ENCODE measurements at regions not wholly inside any gene's neighbourhood (a gene's known extent, or its start where the extent isn't known, plus 50 kb on each side); places are given as distances from the start of the nearest gene placed in this dataset.
"Not testable (repeated sequence)": the region's sequence is repeated elsewhere in the genome, so short reads cannot be mapped to it uniquely, and the experiment has no call there.

GRCh38 chr10:35986756-35987502 lies 344.8 kb upstream of the FZD8 start:
- TF ChIP-seq POLR2A (IDR thresholded peaks at IDR 0.05; ENCODE audit: extremely low read depth, insufficient read length) (no peak), MYC (IDR thresholded peaks at IDR 0.05; ENCODE audit: low read depth, low read length) (no peak)
- TF ChIP-seq, protein P1, sequence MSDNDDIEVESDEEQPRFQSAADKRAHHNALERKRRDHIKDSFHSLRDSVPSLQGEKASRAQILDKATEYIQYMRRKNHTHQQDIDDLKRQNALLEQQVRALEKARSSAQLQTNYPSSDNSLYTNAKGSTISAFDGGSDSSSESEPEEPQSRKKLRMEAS (IDR thresholded peaks at IDR 0.05; ENCODE audit: low read depth, low read length) = no peak
- TF ChIP-seq, protein P2, sequence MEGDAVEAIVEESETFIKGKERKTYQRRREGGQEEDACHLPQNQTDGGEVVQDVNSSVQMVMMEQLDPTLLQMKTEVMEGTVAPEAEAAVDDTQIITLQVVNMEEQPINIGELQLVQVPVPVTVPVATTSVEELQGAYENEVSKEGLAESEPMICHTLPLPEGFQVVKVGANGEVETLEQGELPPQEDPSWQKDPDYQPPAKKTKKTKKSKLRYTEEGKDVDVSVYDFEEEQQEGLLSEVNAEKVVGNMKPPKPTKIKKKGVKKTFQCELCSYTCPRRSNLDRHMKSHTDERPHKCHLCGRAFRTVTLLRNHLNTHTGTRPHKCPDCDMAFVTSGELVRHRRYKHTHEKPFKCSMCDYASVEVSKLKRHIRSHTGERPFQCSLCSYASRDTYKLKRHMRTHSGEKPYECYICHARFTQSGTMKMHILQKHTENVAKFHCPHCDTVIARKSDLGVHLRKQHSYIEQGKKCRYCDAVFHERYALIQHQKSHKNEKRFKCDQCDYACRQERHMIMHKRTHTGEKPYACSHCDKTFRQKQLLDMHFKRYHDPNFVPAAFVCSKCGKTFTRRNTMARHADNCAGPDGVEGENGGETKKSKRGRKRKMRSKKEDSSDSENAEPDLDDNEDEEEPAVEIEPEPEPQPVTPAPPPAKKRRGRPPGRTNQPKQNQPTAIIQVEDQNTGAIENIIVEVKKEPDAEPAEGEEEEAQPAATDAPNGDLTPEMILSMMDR (IDR thresholded peaks at IDR 0.05; ENCODE audit: low read depth, low read length) = no peak
- DNase-seq (ENCODE audit: low read depth) = no peak
- H3K4me3 ChIP-seq (ENCODE audit: low read depth, low read length) = no peak overlapping the region

DNA sequence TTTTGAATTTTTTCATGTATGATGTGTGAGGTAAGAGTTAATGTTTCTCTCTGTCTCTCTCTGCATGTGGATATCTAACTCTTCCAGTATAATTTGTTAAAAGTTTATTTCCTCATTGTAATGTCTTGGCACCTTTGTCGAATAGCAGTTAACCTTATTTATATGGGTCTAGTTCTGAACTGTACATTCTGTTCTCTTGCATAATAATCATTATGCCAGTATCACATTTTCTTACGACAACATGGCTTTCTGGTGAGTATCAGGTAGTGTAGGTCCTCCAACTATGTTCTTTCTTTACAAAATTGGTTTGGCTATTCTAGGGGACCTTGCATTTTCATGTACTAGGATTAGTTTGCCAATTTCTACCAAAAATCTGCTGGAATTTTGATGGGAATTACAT lies 337.0 kb upstream of the FZD8 start:
- no peak for TF ChIP-seq MYC (IDR thresholded peaks at IDR 0.05; ENCODE audit: low read depth, low read length)
- TF ChIP-seq, protein P1 (IDR thresholded peaks at IDR 0.05; ENCODE audit: low read depth, low read length) = no peak
- TF ChIP-seq POLR2A (IDR thresholded peaks at IDR 0.05; ENCODE audit: extremely low read depth, insufficient read length) = no peak
- TF ChIP-seq, protein P2 (IDR thresholded peaks at IDR 0.05; ENCODE audit: low read depth, low read length) = no peak
- DNase-seq (ENCODE audit: low read depth) = no peak
- H3K4me3 ChIP-seq (ENCODE audit: low read depth, low read length) = no peak overlapping the region

DNA sequence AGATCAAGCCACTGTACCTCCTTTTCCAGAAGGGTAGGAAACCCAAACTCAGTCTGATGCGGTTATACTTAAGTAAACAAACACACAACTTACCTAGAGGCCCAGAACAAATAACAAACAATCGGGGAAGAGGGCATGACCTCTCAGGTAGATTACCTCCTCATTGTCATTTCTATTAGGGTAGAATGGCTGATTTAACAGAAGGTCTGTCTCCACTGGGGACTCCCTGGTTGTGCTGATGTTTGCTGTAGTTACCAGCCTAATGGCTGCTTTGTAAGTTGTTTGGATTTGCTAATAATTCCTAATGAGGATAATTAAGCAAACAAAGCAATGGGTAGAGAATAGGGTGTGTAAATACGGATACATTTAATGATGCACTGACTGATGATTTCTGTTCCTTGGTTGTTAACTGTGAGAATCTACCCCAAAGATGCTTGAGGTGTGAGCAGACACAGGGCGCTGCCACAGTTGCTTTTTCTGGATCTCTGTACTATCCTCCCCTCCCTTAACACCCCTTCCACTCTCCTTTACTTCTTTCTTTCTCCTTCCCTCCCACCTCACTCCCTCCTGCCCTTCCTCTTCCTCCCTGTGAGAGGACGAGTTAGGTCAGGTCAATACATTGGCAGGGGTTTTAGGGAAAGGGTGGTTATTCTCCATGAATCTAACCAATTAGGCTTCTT lies 332.0 kb upstream of the FZD8 start:
- H3K4me3 ChIP-seq (ENCODE audit: low read depth, low read length); DNase-seq (ENCODE audit: low read depth): not testable (repeated sequence)

- no peak overlapping the region for H3K4me3 ChIP-seq (ENCODE audit: low read depth, low read length)
- DNase-seq (ENCODE audit: low read depth) = no peak
- TF ChIP-seq, protein P1 (IDR thresholded peaks at IDR 0.05; ENCODE audit: low read depth, low read length) = no peak
- no peak for TF ChIP-seq MYC (IDR thresholded peaks at IDR 0.05; ENCODE audit: low read depth, low read length)
- TF ChIP-seq POLR2A (IDR thresholded peaks at IDR 0.05; ENCODE audit: extremely low read depth, insufficient read length) = no peak
- TF ChIP-seq, protein P2 (IDR thresholded peaks at IDR 0.05; ENCODE audit: low read depth, low read length) = no peak
These were observed 330.2 kb upstream of the FZD8 start for GRCh38 chr10:35972275-35972674.

- TF ChIP-seq, protein P1 (IDR thresholded peaks at IDR 0.05; ENCODE audit: low read depth, low read length) = no peak
- TF ChIP-seq POLR2A (IDR thresholded peaks at IDR 0.05; ENCODE audit: extremely low read depth, insufficient read length) (no peak), MYC (IDR thresholded peaks at IDR 0.05; ENCODE audit: low read depth, low read length) (no peak)
- TF ChIP-seq, protein P2 (IDR thresholded peaks at IDR 0.05; ENCODE audit: low read depth, low read length) = no peak
- H3K4me3 ChIP-seq (ENCODE audit: low read depth, low read length) = no peak overlapping the region
- DNase-seq (ENCODE audit: low read depth) = no peak
These were observed 329.3 kb upstream of the FZD8 start for GRCh38 chr10:35971397-35971796.

- DNase-seq (ENCODE audit: low read depth) = no peak
- TF ChIP-seq, protein P1 (IDR thresholded peaks at IDR 0.05; ENCODE audit: low read depth, low read length) = no peak
- no peak for TF ChIP-seq POLR2A (IDR thresholded peaks at IDR 0.05; ENCODE audit: extremely low read depth, insufficient read length)
- no peak for TF ChIP-seq MYC (IDR thresholded peaks at IDR 0.05; ENCODE audit: low read depth, low read length)
- TF ChIP-seq, protein P2 (IDR thresholded peaks at IDR 0.05; ENCODE audit: low read depth, low read length) = no peak
- no peak overlapping the region for H3K4me3 ChIP-seq (ENCODE audit: low read depth, low read length)
These were observed 321.6 kb upstream of the FZD8 start for GRCh38 chr10:35963685-35964084.
